Dermis microvascular lymphatic vessel endothelial cell (primary cell): ENCODE measurements at regions not wholly inside any gene's neighbourhood (a gene's known extent, or its start where the extent isn't known, plus 50 kb on each side); places are given as distances from the start of the nearest gene placed in this dataset.
"Not testable (repeated sequence)": the region's sequence is repeated elsewhere in the genome, so short reads cannot be mapped to it uniquely, and the experiment has no call there.

Source experiments
- DNase-seq, 2 donors: peaks; one replicate each; pipeline versions ENCODE4 v3.0.0 to v3.0.0-alpha.2; 2010; ENCODE audit warnings: low read depth in 2 of 2

- DNase-seq: no peak
These were observed 1562.9 kb downstream of the OLFM4 start for GRCh38 chr13:54591540-54591939.

GRCh38 chr13:54592201-54592600, 1563.6 kb downstream of the OLFM4 start:
- no peak for DNase-seq

- no peak for DNase-seq
These were observed 1564.9 kb downstream of the OLFM4 start for GRCh38 chr13:54593504-54593903.

- DNase-seq: no peak
These were observed 1569.0 kb downstream of the OLFM4 start for GRCh38 chr13:54597540-54598088.

- DNase-seq: no peak
These were observed 1570.8 kb downstream of the OLFM4 start for GRCh38 chr13:54599413-54599812.

GRCh38 chr13:54606944-54607343, 1578.3 kb downstream of the OLFM4 start:
- no peak for DNase-seq

GRCh38 chr13:54607421-54607820, 1578.8 kb downstream of the OLFM4 start:
- DNase-seq: no peak

GRCh38 chr13:54611390-54611789, 1582.8 kb downstream of the OLFM4 start:
- DNase-seq: no peak

GRCh38 chr13:54614726-54615125, 1586.1 kb downstream of the OLFM4 start:
- no peak for DNase-seq

GRCh38 chr13:54626504-54626903, 1597.9 kb downstream of the OLFM4 start:
- DNase-seq: not testable (repeated sequence)

- DNase-seq: no peak
These were observed 1599.2 kb downstream of the OLFM4 start for GRCh38 chr13:54627646-54628372.

GRCh38 chr13:54628383-54628782, 1599.8 kb downstream of the OLFM4 start:
- DNase-seq: no peak

GRCh38 chr13:54633456-54633855, 1604.8 kb downstream of the OLFM4 start:
- DNase-seq: no peak

- no peak for DNase-seq
These were observed 1607.6 kb downstream of the OLFM4 start for GRCh38 chr13:54636231-54636630.

- no peak for DNase-seq
These were observed 1608.8 kb downstream of the OLFM4 start for GRCh38 chr13:54637366-54637765.

GRCh38 chr13:54640719-54641118, 1612.1 kb downstream of the OLFM4 start:
- no peak for DNase-seq

GRCh38 chr13:54643863-54644262, 1615.2 kb downstream of the OLFM4 start:
- no peak for DNase-seq

GRCh38 chr13:54647275-54647674, 1618.7 kb downstream of the OLFM4 start:
- no peak for DNase-seq

- DNase-seq: no peak
These were observed 1629.0 kb downstream of the OLFM4 start for GRCh38 chr13:54657588-54657987.

- DNase-seq: no peak
These were observed 1630.2 kb downstream of the OLFM4 start for GRCh38 chr13:54658771-54659170.

GRCh38 chr13:54660277-54660676, 1631.7 kb downstream of the OLFM4 start:
- DNase-seq: no peak

- no peak for DNase-seq
These were observed 1648.0 kb downstream of the OLFM4 start for GRCh38 chr13:54676526-54677113.

- no peak for DNase-seq
These were observed 1653.6 kb downstream of the OLFM4 start for GRCh38 chr13:54682184-54682583.
